Activated CD8-positive, alpha-beta T cell treated with anti-CD3 and anti-CD28 coated beads, Interleukin-2, amount 10 ng/mL, durations not matched to agents 7 days and 5 days (primary cell): ENCODE measurements at regions not wholly inside any gene's neighbourhood (a gene's known extent, or its start where the extent isn't known, plus 50 kb on each side); places are given as distances from the start of the nearest gene placed in this dataset.
"Not testable (repeated sequence)": the region's sequence is repeated elsewhere in the genome, so short reads cannot be mapped to it uniquely, and the experiment has no call there.

Source experiments
- ATAC-seq: fragments of 150-1000 bp; cut with Tn5 transposase; one replicate; pipeline ENCODE4 v1.10.0; 2021; ENCODE audit warnings: moderate library complexity
- CTCF ChIA-PET: fragments of 350-600 bp; sonication (Branson Sonifier 250); formaldehyde crosslinking; loops from one replicate; lab custom pipeline; 2021; ENCODE audit warnings: antibody characterized with exemption; lab: Charles Lee
- POLR2A ChIA-PET: fragments of 350-600 bp; sonication (Branson Sonifier 250); formaldehyde crosslinking; loops from one replicate; lab custom pipeline; 2021; ENCODE audit warnings: antibody characterized with exemption; lab: Charles Lee
- DNase-seq: peaks from one replicate; pipeline ENCODE4 v3.0.0-alpha.2; 2020
- H3K27ac Mint-ChIP-seq: one replicate; pipeline ENCODE4 v1.8.0; 2021; ENCODE audit warnings: mild to moderate bottlenecking, mixed read lengths
- H3K27me3 Mint-ChIP-seq: one replicate; pipeline ENCODE4 v1.8.0; 2021; ENCODE audit warnings: low read depth, mixed read lengths
- H3K36me3 Mint-ChIP-seq: one replicate; pipeline ENCODE4 v1.8.0; 2021; ENCODE audit warnings: low read depth, mixed read lengths
- H3K4me1 Mint-ChIP-seq: one replicate; pipeline ENCODE4 v1.8.0; 2021; ENCODE audit warnings: low read depth, mixed read lengths
- H3K4me3 Mint-ChIP-seq: one replicate; pipeline ENCODE4 v1.8.0; 2021; ENCODE audit warnings: mild to moderate bottlenecking, mixed read lengths
- H3K9me3 Mint-ChIP-seq: one replicate; pipeline ENCODE4 v1.8.0; 2022; ENCODE audit warnings: mixed read lengths; ENCODE audit not compliant: insufficient read depth

GRCh38 chr2:183782436-183782835 is 658.2 kb downstream of the NUP35 start:
- Mint-ChIP-seq H3K27ac (no peak overlapping the region), H3K36me3 (no peaks in the 10 kb centered on the region), H3K27me3 (no peaks in the 10 kb centered on the region), H3K9me3 (no peaks in the 10 kb centered on the region), H3K4me1 (no peaks in the 10 kb centered on the region), H3K4me3 (no peak overlapping the region)
- ATAC-seq (no peak), DNase-seq (no peak)
- ChIA-PET CTCF (no interaction called here), POLR2A (no interaction called here)

GRCh38 chr2:183788796-183789195 is 664.6 kb downstream of the NUP35 start:
- H3K27me3 Mint-ChIP-seq, DNase-seq, H3K36me3 Mint-ChIP-seq, H3K27ac Mint-ChIP-seq, ATAC-seq, H3K4me3 Mint-ChIP-seq, POLR2A ChIA-PET, H3K4me1 Mint-ChIP-seq, CTCF ChIA-PET: not testable (repeated sequence)
- H3K9me3 Mint-ChIP-seq, result peaks cover 11% of the 10 kb centered on the region

GRCh38 chr2:183792165-183792924 is 668.1 kb downstream of the NUP35 start:
- POLR2A ChIA-PET, H3K27ac Mint-ChIP-seq, H3K36me3 Mint-ChIP-seq, H3K4me3 Mint-ChIP-seq, H3K4me1 Mint-ChIP-seq, ATAC-seq, DNase-seq, CTCF ChIA-PET, H3K27me3 Mint-ChIP-seq: not testable (repeated sequence)
- peaks cover 11% of the 10 kb centered on the region for H3K9me3 Mint-ChIP-seq

- Mint-ChIP-seq H3K9me3 (peaks cover 5% of the 10 kb centered on the region), H3K4me1 (no peaks in the 10 kb centered on the region), H3K36me3 (no peaks in the 10 kb centered on the region), H3K27ac (no peak overlapping the region), H3K4me3 (no peak overlapping the region), H3K27me3 (no peaks in the 10 kb centered on the region)
- ATAC-seq (no peak), DNase-seq (no peak)
- ChIA-PET POLR2A (no interaction called here), CTCF (no interaction called here)
Measured at GRCh38 chr2:183798535-183798934, 674.3 kb downstream of the NUP35 start.

- H3K4me3 Mint-ChIP-seq, result no peak overlapping the region
- DNase-seq (no peak), ATAC-seq (no peak)
- H3K4me1 Mint-ChIP-seq, result no peaks in the 10 kb centered on the region
- peaks cover 10% of the 10 kb centered on the region for H3K9me3 Mint-ChIP-seq
- CTCF ChIA-PET, result no interaction called here
- H3K27ac Mint-ChIP-seq, result no peak overlapping the region
- no peaks in the 10 kb centered on the region for H3K27me3 Mint-ChIP-seq
- POLR2A ChIA-PET, result no interaction called here
- H3K36me3 Mint-ChIP-seq, result no peaks in the 10 kb centered on the region
Measured at GRCh38 chr2:183799761-183800160, 675.5 kb downstream of the NUP35 start.

- no peak overlapping the region for H3K4me3 Mint-ChIP-seq
- H3K36me3 Mint-ChIP-seq, result no peaks in the 10 kb centered on the region
- H3K9me3 Mint-ChIP-seq, result peaks cover 10% of the 10 kb centered on the region
- CTCF ChIA-PET, result no interaction called here
- no peak overlapping the region for H3K27ac Mint-ChIP-seq
- H3K4me1 Mint-ChIP-seq, result no peaks in the 10 kb centered on the region
- POLR2A ChIA-PET, result interaction anchor here (0.6 to 0.7 kb wide), 2 partner anchors 19 to 119 kb away, joined by 3 read pairs; no protein-coding TSS in a partner anchor
- no peaks in the 10 kb centered on the region for H3K27me3 Mint-ChIP-seq
- no peak for ATAC-seq
- no peak for DNase-seq
Measured at GRCh38 chr2:183803596-183803995, 679.4 kb downstream of the NUP35 start.

GRCh38 chr2:183807870-183808269 is 683.6 kb downstream of the NUP35 start:
- no peak overlapping the region for H3K27ac Mint-ChIP-seq
- no peak overlapping the region for H3K4me3 Mint-ChIP-seq
- no peaks in the 10 kb centered on the region for H3K27me3 Mint-ChIP-seq
- H3K9me3 Mint-ChIP-seq, result peaks cover 16% of the 10 kb centered on the region
- CTCF ChIA-PET, result no interaction called here
- DNase-seq (no peak), ATAC-seq (no peak)
- no peaks in the 10 kb centered on the region for H3K4me1 Mint-ChIP-seq
- POLR2A ChIA-PET, result no interaction called here
- no peaks in the 10 kb centered on the region for H3K36me3 Mint-ChIP-seq

- DNase-seq (no peak), ATAC-seq (no peak)
- Mint-ChIP-seq H3K36me3 (no peaks in the 10 kb centered on the region), H3K27ac (no peak overlapping the region), H3K4me1 (no peaks in the 10 kb centered on the region), H3K9me3 (peaks cover 14% of the 10 kb centered on the region), H3K4me3 (no peak overlapping the region), H3K27me3 (no peaks in the 10 kb centered on the region)
- POLR2A ChIA-PET, result no interaction called here
- CTCF ChIA-PET, result no interaction called here
Measured at GRCh38 chr2:183809404-183809803, 685.2 kb downstream of the NUP35 start.

- CTCF ChIA-PET, result no interaction called here
- POLR2A ChIA-PET, result no interaction called here
- Mint-ChIP-seq H3K4me1 (no peaks in the 10 kb centered on the region), H3K9me3 (peaks cover 11% of the 10 kb centered on the region), H3K4me3 (no peak overlapping the region), H3K36me3 (no peaks in the 10 kb centered on the region), H3K27ac (no peak overlapping the region), H3K27me3 (no peaks in the 10 kb centered on the region)
- ATAC-seq (no peak), DNase-seq (no peak)
Measured at GRCh38 chr2:183811281-183811680, 687.0 kb downstream of the NUP35 start.

- DNase-seq (no peak), ATAC-seq (no peak)
- Mint-ChIP-seq H3K27ac (no peak overlapping the region), H3K4me1 (no peaks in the 10 kb centered on the region), H3K27me3 (no peaks in the 10 kb centered on the region), H3K4me3 (no peak overlapping the region), H3K9me3 (peaks cover 11% of the 10 kb centered on the region), H3K36me3 (no peaks in the 10 kb centered on the region)
- ChIA-PET POLR2A (no interaction called here), CTCF (no interaction called here)
Measured at GRCh38 chr2:183812091-183812490, 687.8 kb downstream of the NUP35 start.

GRCh38 chr2:183825710-183826109 is 701.5 kb downstream of the NUP35 start:
- Mint-ChIP-seq H3K9me3 (peaks cover 18% of the 10 kb centered on the region), H3K4me1 (no peaks in the 10 kb centered on the region), H3K27ac (no peak overlapping the region), H3K36me3 (no peaks in the 10 kb centered on the region), H3K27me3 (no peaks in the 10 kb centered on the region), H3K4me3 (no peak overlapping the region)
- DNase-seq, result no peak
- ChIA-PET POLR2A (no interaction called here), CTCF (no interaction called here)
- ATAC-seq, result no peak

GRCh38 chr2:183829931-183830330 is 705.7 kb downstream of the NUP35 start:
- Mint-ChIP-seq H3K4me1 (no peaks in the 10 kb centered on the region), H3K36me3 (no peaks in the 10 kb centered on the region), H3K4me3 (no peak overlapping the region), H3K9me3 (peaks cover 11% of the 10 kb centered on the region), H3K27ac (no peak overlapping the region), H3K27me3 (no peaks in the 10 kb centered on the region)
- ATAC-seq, result no peak
- no peak for DNase-seq
- CTCF ChIA-PET, result no interaction called here
- POLR2A ChIA-PET, result no interaction called here

- no peaks in the 10 kb centered on the region for H3K4me1 Mint-ChIP-seq
- H3K27me3 Mint-ChIP-seq, result no peaks in the 10 kb centered on the region
- H3K36me3 Mint-ChIP-seq, result no peaks in the 10 kb centered on the region
- ChIA-PET CTCF (no interaction called here), POLR2A (no interaction called here)
- DNase-seq (no peak), ATAC-seq (no peak)
- H3K27ac Mint-ChIP-seq, result no peak overlapping the region
- H3K4me3 Mint-ChIP-seq, result no peak overlapping the region
- H3K9me3 Mint-ChIP-seq, result peaks cover 8% of the 10 kb centered on the region
Measured at GRCh38 chr2:183837157-183837556, 712.9 kb downstream of the NUP35 start.
